Upper lobe of left lung (tissue), 6 donors: ENCODE measurements at regions not wholly inside any gene's neighbourhood (a gene's known extent, or its start where the extent isn't known, plus 50 kb on each side); places are given as distances from the start of the nearest gene placed in this dataset.

Experiments used
- ATAC-seq, 2 donors: fragments of 200-7000 bp; cut with Tn5 transposase; one replicate each; pipeline ENCODE4 v1.9.1; 2022; ENCODE audit warnings: mild to moderate bottlenecking in 2 of 2, moderate library complexity in 2 of 2; ENCODE audit not compliant: low FRiP score in 2 of 2
- DNase-seq, 2 donors: peaks; one replicate each; pipeline ENCODE4 v3.0.0-alpha.2; 2019 to 2020
- H3K27ac ChIP-seq, 4 donors: fragments of 200-600 bp; sonication (generic); one replicate each; pipeline ENCODE4 v1.5.1; 2016 to 2019
- H3K27me3 ChIP-seq, 4 donors: fragments of 200-600 bp; sonication (generic); one replicate each; pipeline ENCODE4 v1.5.1; 2017 to 2019
- H3K36me3 ChIP-seq, 4 donors: fragments of 200-600 bp; sonication (generic); one replicate each; pipeline ENCODE4 v1.5.1; 2016 to 2019
- H3K4me1 ChIP-seq, 4 donors: fragments of 200-600 bp; sonication (generic); one replicate each; pipeline ENCODE4 v1.5.1; 2018 to 2019
- H3K4me3 ChIP-seq, 4 donors: fragments of 200-600 bp; sonication (generic); one replicate each; pipeline ENCODE4 v1.5.1; 2017 to 2019; ENCODE audit warnings: mild to moderate bottlenecking in 2 of 4, moderate library complexity in 1 of 4
- H3K9me3 ChIP-seq, 4 donors: fragments of 200-600 bp; sonication (generic); one replicate each; pipeline ENCODE4 v1.5.1; 2018 to 2019
- EP300 ChIP-seq, 4 donors: sonication (generic); formaldehyde crosslinking; IDR thresholded peaks; one replicate each; pipeline ENCODE4 v1.5.1; 2017; ENCODE audit warnings: antibody characterized with exemption in 4 of 4, control low read depth in 2 of 4
- POLR2A ChIP-seq, 4 donors: fragments of 450-650 bp; IDR thresholded peaks; one replicate each; pipeline ENCODE4 v1.5.1; 2016 to 2017; ENCODE audit warnings: antibody characterized with exemption in 4 of 4, mild to moderate bottlenecking in 2 of 4
- POLR2AphosphoS5 ChIP-seq, 2 donors: sonication (generic); formaldehyde crosslinking; IDR thresholded peaks; one replicate each; pipeline ENCODE4 v1.5.1; 2017; ENCODE audit warnings: antibody characterized with exemption in 2 of 2
- WGBS, 2 donors: methylation state at CpG; one replicate each; pipeline ENCODE4 v1.1.5; 2017 to 2018; 5-methylcytosine and 5-hydroxymethylcytosine counted together
- TF ChIP-seq, protein P1 (sequence below), 6 experiments: fragments of 450-650 bp in 4 of 6; fragments of 200-600 bp in 2 of 6; sonication (generic) in 2 of 6; IDR thresholded peaks; one replicate each; pipeline ENCODE4 v1.5.1; 2016 to 2019; ENCODE audit warnings: antibody characterized with exemption in 6 of 6
- donor health status: DM: no; HTN: no; CAD: no; lungs with moderate emphysema.
- donor health status: DM: no; HTN: yes; CAD: no; lungs with severe emphysema.

DNA sequence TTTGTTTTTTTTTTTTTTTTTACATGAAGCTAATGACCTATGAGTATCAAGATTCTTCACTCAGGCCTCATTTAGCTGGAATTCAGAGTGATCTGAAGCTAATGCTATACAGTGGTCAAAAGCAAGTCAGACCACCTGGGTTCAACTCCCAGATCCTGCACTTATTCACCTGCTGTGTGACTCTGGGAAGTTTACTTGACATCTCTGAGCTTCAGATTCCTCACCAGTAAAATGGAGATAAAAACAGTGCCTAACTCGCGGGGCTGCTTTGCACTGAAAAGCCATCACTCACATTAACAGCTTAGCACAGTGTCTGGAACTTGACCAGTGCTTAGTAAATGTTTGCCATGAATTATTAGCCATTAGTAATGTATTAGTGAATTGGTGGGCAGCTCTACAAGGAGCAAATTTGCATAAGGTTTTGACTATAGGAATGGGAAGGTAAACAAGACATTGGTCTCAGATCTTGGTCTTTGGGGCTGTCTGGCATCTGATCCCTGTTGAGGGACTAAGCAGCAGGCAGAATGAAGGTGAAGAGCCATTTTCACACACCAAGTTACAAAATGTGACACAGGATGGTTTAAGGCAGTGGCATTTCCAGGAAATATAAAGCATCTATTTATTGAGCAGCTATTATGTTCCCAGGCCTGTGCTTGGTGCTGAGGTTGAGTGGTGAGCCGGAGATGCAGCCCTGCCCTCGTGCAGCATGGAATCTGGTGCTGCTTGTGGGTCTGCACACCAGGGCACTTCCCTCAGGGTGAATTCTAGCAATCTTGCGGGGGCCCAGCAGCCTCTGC is 291.3 kb downstream of the RRAGC start:
- no peak for ATAC-seq
- WGBS, 2 donors: 85 to 95% methylated on average over 5 of the region's 5 CpGs

DNA sequence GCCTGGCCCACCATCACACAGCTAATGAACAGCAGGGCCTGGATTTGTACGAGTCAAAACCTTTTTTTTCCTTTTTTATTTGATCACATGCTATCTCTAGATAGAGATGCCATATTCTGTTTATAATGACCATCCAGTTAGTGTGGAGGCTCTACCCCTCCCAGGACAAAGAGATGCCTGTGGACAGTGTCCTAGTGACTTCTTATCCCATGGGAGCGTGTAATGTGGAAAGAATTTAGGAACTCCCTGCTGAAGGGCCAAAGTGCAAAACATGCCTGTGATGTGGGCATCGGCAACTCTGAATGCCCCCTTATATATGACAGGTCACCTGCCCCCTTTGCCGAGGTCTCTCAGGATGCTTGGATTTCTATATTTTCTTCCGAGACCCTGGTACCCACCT is 292.2 kb downstream of the RRAGC start:
- 93 to 95% methylated on average over 5 of the region's 5 CpGs for WGBS, 2 donors
- DNase-seq: no peak
- H3K27ac ChIP-seq: no peak overlapping the region
- ATAC-seq: no peak
- no peak for TF ChIP-seq EP300 (IDR thresholded peaks at IDR 0.05)
- TF ChIP-seq, protein P1, sequence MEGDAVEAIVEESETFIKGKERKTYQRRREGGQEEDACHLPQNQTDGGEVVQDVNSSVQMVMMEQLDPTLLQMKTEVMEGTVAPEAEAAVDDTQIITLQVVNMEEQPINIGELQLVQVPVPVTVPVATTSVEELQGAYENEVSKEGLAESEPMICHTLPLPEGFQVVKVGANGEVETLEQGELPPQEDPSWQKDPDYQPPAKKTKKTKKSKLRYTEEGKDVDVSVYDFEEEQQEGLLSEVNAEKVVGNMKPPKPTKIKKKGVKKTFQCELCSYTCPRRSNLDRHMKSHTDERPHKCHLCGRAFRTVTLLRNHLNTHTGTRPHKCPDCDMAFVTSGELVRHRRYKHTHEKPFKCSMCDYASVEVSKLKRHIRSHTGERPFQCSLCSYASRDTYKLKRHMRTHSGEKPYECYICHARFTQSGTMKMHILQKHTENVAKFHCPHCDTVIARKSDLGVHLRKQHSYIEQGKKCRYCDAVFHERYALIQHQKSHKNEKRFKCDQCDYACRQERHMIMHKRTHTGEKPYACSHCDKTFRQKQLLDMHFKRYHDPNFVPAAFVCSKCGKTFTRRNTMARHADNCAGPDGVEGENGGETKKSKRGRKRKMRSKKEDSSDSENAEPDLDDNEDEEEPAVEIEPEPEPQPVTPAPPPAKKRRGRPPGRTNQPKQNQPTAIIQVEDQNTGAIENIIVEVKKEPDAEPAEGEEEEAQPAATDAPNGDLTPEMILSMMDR (IDR thresholded peaks at IDR 0.05): no peak
- TF ChIP-seq POLR2A (IDR thresholded peaks at IDR 0.05): no peak
- no peak for TF ChIP-seq POLR2AphosphoS5 (IDR thresholded peaks at IDR 0.05)
- H3K4me1 ChIP-seq: peaks cover 0 to 11% (median 7%) of the 10 kb centered on the region in 4 donors
- H3K36me3 ChIP-seq: no peaks in the 10 kb centered on the region
- no peaks in the 10 kb centered on the region for H3K9me3 ChIP-seq
- no peak overlapping the region for H3K4me3 ChIP-seq
- no peaks in the 10 kb centered on the region for H3K27me3 ChIP-seq

More for the DNA sequence above, 291.3 kb downstream of the RRAGC start:
- H3K27ac ChIP-seq: no peak overlapping the region
- no peaks in the 10 kb centered on the region for H3K27me3 ChIP-seq
- DNase-seq: no peak
- no peaks in the 10 kb centered on the region for H3K9me3 ChIP-seq
- H3K36me3 ChIP-seq: no peaks in the 10 kb centered on the region
- H3K4me1 ChIP-seq: peaks cover 0 to 11% (median 8%) of the 10 kb centered on the region in 4 donors
- TF ChIP-seq POLR2AphosphoS5 (IDR thresholded peaks at IDR 0.05) (no peak), POLR2A (IDR thresholded peaks at IDR 0.05) (no peak), EP300 (IDR thresholded peaks at IDR 0.05) (no peak)
- TF ChIP-seq, protein P1 (IDR thresholded peaks at IDR 0.05): no peak
- H3K4me3 ChIP-seq: no peak overlapping the region

DNA sequence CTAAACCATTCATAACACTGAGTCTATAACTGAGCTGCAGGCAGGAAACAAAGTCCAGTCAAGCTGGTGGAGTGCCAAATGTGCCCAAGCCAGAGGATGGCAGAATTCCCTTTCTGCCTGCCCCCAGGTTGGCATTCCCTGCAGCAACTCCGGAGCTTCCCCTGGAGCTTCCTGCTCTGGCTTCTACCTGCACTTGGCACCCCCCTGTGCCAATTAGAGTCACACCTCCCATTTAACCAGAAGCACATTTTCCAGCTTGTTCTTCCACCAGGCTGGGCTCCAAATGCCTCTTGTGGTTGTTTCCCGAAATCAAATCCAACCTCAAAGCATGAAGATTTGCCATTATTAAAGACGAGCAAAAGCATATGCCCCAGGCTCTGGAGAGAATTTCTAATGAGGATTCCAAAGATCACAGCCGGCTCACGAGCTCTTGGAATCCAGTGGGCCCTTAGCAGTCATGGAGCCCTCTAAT is 294.5 kb downstream of the RRAGC start:
- DNase-seq (no peak), ATAC-seq (no peak)
- Histone ChIP-seq H3K9me3 (no peaks in the 10 kb centered on the region), H3K4me3 (no peak overlapping the region), H3K27ac (no peak overlapping the region), H3K36me3 (no peaks in the 10 kb centered on the region), H3K4me1 (peaks cover 3 to 10% (median 6%) of the 10 kb centered on the region in 4 donors), H3K27me3 (no peaks in the 10 kb centered on the region)
- TF ChIP-seq, protein P1 (IDR thresholded peaks at IDR 0.05): no peak
- TF ChIP-seq POLR2AphosphoS5 (IDR thresholded peaks at IDR 0.05) (no peak), EP300 (IDR thresholded peaks at IDR 0.05) (no peak), POLR2A (IDR thresholded peaks at IDR 0.05) (no peak)
- WGBS, 2 donors: 68 to 70% methylated on average over 5 of the region's 5 CpGs

DNA sequence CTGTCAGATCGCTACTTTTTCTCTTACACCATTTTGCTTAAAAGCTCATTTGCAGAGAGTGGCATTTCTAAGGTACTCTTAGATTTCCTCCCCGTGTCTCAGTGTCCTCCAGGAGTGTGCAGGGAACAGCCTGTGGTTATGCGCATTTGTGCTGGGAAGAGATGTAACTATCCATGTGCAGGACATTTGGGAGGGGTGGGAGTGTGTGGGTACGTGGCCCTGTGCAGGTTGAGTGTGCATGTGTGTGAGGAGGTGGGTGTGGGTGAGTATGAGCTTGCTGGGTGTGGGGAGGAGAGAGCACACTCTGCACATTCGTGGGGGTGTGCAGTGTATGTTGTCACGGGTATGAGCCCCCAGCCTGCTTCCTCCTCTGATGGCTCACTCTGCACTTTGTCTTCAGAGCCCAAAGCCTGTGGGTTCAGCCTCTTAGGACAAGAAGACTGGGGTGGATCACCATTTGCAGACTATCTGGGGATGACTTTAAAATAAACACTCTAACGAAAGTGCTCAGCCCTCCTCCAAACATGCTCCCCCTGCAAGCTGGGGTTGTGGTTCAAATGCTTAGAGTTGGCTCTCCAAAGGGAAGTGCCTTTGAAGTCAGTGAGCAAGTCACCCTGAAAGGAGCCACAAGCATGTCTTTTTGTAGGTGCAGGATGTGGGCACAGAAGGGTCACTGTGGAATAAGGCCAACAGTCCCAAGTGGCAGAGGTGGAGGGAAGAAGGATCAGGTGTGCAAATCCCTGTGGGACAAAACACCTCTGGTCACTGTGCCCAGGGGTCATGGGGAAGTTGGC is 295.4 kb downstream of the RRAGC start:
- no peak overlapping the region for H3K4me3 ChIP-seq
- H3K4me1 ChIP-seq: peaks cover 5 to 19% (median 13%) of the 10 kb centered on the region in 4 donors
- H3K27ac ChIP-seq: no peak overlapping the region
- DNase-seq (no peak), ATAC-seq (no peak)
- 66% methylated on average over 7 of the region's 7 CpGs for WGBS, 2 donors
- H3K9me3 ChIP-seq: no peaks in the 10 kb centered on the region
- TF ChIP-seq POLR2AphosphoS5 (IDR thresholded peaks at IDR 0.05): no peak
- no peak for TF ChIP-seq POLR2A (IDR thresholded peaks at IDR 0.05)
- no peak for TF ChIP-seq EP300 (IDR thresholded peaks at IDR 0.05)
- TF ChIP-seq, protein P1 (IDR thresholded peaks at IDR 0.05): no peak
- H3K27me3 ChIP-seq: no peaks in the 10 kb centered on the region
- H3K36me3 ChIP-seq: no peaks in the 10 kb centered on the region
